Tibial nerve (tissue), 4 donors: ENCODE measurements at regions not wholly inside any gene's neighbourhood (a gene's known extent, or its start where the extent isn't known, plus 50 kb on each side); places are given as distances from the start of the nearest gene placed in this dataset.

Experiments used
- DNase-seq, 2 donors: peaks; one replicate each; pipeline ENCODE4 v3.0.0-alpha.2; 2019; ENCODE audit warnings: low spot score in 2 of 2
- H3K27ac ChIP-seq, 4 donors: fragments of 200-600 bp; sonication (generic) in 3 of 4; one replicate each; pipeline ENCODE4 v1.5.1; 2017 to 2019; ENCODE audit warnings: mild to moderate bottlenecking in 1 of 4
- H3K27me3 ChIP-seq, 2 donors: fragments of 200-600 bp; sonication (generic) in 1 of 2; one replicate each; pipeline versions ENCODE4 v1.5.1 to v1.6.0; 2017 to 2019
- H3K36me3 ChIP-seq, 3 donors: fragments of 200-600 bp; sonication (generic); one replicate each; pipeline ENCODE4 v1.5.1; 2018 to 2019
- H3K4me1 ChIP-seq, 4 donors: fragments of 200-600 bp; sonication (generic) in 3 of 4; one replicate each; pipeline ENCODE4 v1.5.1; 2017 to 2019
- H3K4me3 ChIP-seq, 4 donors: fragments of 200-600 bp; sonication (generic) in 3 of 4; one replicate each; pipeline ENCODE4 v1.5.1; 2017 to 2019; ENCODE audit warnings: mild to moderate bottlenecking in 1 of 4, moderate library complexity in 1 of 4
- H3K9me3 ChIP-seq, 4 donors: fragments of 200-600 bp; sonication (generic) in 3 of 4; one replicate each; pipeline ENCODE4 v1.5.1; 2017 to 2019
- CTCF ChIP-seq, 5 experiments: fragments of 200-600 bp in 3 of 5; fragments of 450-650 bp in 2 of 5; sonication (generic) in 3 of 5; IDR thresholded peaks; one replicate each; pipeline ENCODE4 v1.5.1; 2016 to 2019; ENCODE audit warnings: antibody characterized with exemption in 5 of 5, mild to moderate bottlenecking in 3 of 5, moderate library complexity in 2 of 5
- EP300 ChIP-seq, 2 donors: sonication (generic); formaldehyde crosslinking; IDR thresholded peaks; one replicate each; pipeline ENCODE4 v1.6.1; 2017; ENCODE audit warnings: antibody characterized with exemption in 2 of 2, mild to moderate bottlenecking in 1 of 2
- POLR2A ChIP-seq, 2 donors: fragments of 450-650 bp; IDR thresholded peaks; one replicate each; pipeline ENCODE4 v1.6.1; 2017; ENCODE audit warnings: antibody characterized with exemption in 2 of 2, mild to moderate bottlenecking in 2 of 2, moderate library complexity in 2 of 2
- WGBS, 2 donors: methylation state at CpG; one replicate each; pipeline ENCODE4 v1.1.5; 2018; 5-methylcytosine and 5-hydroxymethylcytosine counted together

DNA sequence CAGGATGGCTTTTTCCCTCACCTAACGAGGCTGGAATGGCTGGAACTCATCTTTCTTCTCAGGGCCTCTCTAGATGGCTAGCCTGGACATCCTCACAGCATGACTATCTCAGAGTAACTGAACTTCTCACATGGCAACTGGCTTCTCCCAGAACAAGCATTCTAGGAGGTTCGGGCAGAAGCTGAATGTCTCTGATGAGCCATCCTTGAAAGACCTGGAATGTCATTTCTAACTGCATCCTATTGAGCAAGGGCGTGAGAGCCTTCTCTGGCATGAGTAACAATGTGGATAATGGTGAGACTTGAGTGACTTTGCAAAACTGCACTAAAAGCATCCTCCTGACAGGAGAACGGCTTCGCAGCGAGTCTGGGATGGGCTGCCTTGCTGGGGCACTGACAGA, 487.7 kb downstream of the MAT2B start:
- Histone ChIP-seq H3K27ac (no peak overlapping the region), H3K36me3 (no peaks in the 10 kb centered on the region), H3K4me3 (no peak overlapping the region), H3K9me3 (no peaks in the 10 kb centered on the region), H3K4me1 (no peaks in the 10 kb centered on the region), H3K27me3 (no peaks in the 10 kb centered on the region)
- TF ChIP-seq EP300 (IDR thresholded peaks at IDR 0.05) = no peak
- no peak for TF ChIP-seq CTCF (IDR thresholded peaks at IDR 0.05)
- TF ChIP-seq POLR2A (IDR thresholded peaks at IDR 0.05) = no peak
- WGBS, 2 donors = 75 to 85% methylated on average over 6 of the region's 6 CpGs
- no peak for DNase-seq

GRCh38 chr5:163995206-163995605, 489.8 kb downstream of the MAT2B start:
- WGBS, 2 donors = 58 to 60% methylated on average over 4 of the region's 4 CpGs
- no peak overlapping the region for H3K4me3 ChIP-seq
- no peak overlapping the region for H3K27ac ChIP-seq
- no peak for TF ChIP-seq POLR2A (IDR thresholded peaks at IDR 0.05)
- no peak for TF ChIP-seq EP300 (IDR thresholded peaks at IDR 0.05)
- no peak for TF ChIP-seq CTCF (IDR thresholded peaks at IDR 0.05)
- H3K36me3 ChIP-seq = no peaks in the 10 kb centered on the region
- no peaks in the 10 kb centered on the region for H3K27me3 ChIP-seq
- no peaks in the 10 kb centered on the region for H3K4me1 ChIP-seq
- no peak for DNase-seq
- H3K9me3 ChIP-seq = no peaks in the 10 kb centered on the region

- no peak overlapping the region for H3K4me3 ChIP-seq
- no peak overlapping the region for H3K27ac ChIP-seq
- TF ChIP-seq CTCF (IDR thresholded peaks at IDR 0.05) = no peak
- H3K27me3 ChIP-seq = no peaks in the 10 kb centered on the region
- H3K4me1 ChIP-seq = no peaks in the 10 kb centered on the region
- no peaks in the 10 kb centered on the region for H3K9me3 ChIP-seq
- H3K36me3 ChIP-seq = no peaks in the 10 kb centered on the region
- DNase-seq = no peak
Observed at GRCh38 chr5:163997965-163998364, 492.5 kb downstream of the MAT2B start.

GRCh38 chr5:164000241-164000640, 494.8 kb downstream of the MAT2B start:
- H3K36me3 ChIP-seq = no peaks in the 10 kb centered on the region
- WGBS, 2 donors = 57% methylated on average over 3 of the region's 3 CpGs

GRCh38 chr5:164000819-164001218, 495.4 kb downstream of the MAT2B start:
- no peak for DNase-seq
- no peak overlapping the region for H3K27ac ChIP-seq
- H3K9me3 ChIP-seq = no peaks in the 10 kb centered on the region
- no peak overlapping the region for H3K4me3 ChIP-seq
- no peaks in the 10 kb centered on the region for H3K4me1 ChIP-seq
- H3K27me3 ChIP-seq = no peaks in the 10 kb centered on the region
- WGBS, 2 donors = 86 to 97% methylated on average over 3 of the region's 3 CpGs
- H3K36me3 ChIP-seq = no peaks in the 10 kb centered on the region
- TF ChIP-seq CTCF (IDR thresholded peaks at IDR 0.05) (no peak), EP300 (IDR thresholded peaks at IDR 0.05) (no peak), POLR2A (IDR thresholded peaks at IDR 0.05) (no peak)

More at GRCh38 chr5:164000241-164000640, 494.8 kb downstream of the MAT2B start:
- Histone ChIP-seq H3K4me3 (no peak overlapping the region), H3K9me3 (no peaks in the 10 kb centered on the region), H3K27ac (no peak overlapping the region), H3K27me3 (no peaks in the 10 kb centered on the region), H3K4me1 (no peaks in the 10 kb centered on the region)
- TF ChIP-seq POLR2A (IDR thresholded peaks at IDR 0.05) (no peak), CTCF (IDR thresholded peaks at IDR 0.05) (no peak), EP300 (IDR thresholded peaks at IDR 0.05) (no peak)
- no peak for DNase-seq
